Thyroid gland (tissue), 4 donors: ENCODE measurements at regions not wholly inside any gene's neighbourhood (a gene's known extent, or its start where the extent isn't known, plus 50 kb on each side); places are given as distances from the start of the nearest gene placed in this dataset.

Source experiments
- POLR2A ChIP-seq, 2 donors: fragments of 450-650 bp; IDR thresholded peaks; one replicate each; pipeline ENCODE4 v1.6.1; 2017; ENCODE audit warnings: antibody characterized with exemption in 2 of 2, mild to moderate bottlenecking in 2 of 2, moderate library complexity in 1 of 2
- TF ChIP-seq, protein P1 (sequence below), 6 experiments: fragments of 200-600 bp in 3 of 6; fragments of 450-650 bp in 3 of 6; sonication (generic) in 3 of 6; IDR thresholded peaks; one replicate each; pipeline ENCODE4 v1.5.1; 2016 to 2019; ENCODE audit warnings: antibody characterized with exemption in 6 of 6, mild to moderate bottlenecking in 2 of 6, inconsistent platforms in 1 of 6, moderate library complexity in 1 of 6

DNA sequence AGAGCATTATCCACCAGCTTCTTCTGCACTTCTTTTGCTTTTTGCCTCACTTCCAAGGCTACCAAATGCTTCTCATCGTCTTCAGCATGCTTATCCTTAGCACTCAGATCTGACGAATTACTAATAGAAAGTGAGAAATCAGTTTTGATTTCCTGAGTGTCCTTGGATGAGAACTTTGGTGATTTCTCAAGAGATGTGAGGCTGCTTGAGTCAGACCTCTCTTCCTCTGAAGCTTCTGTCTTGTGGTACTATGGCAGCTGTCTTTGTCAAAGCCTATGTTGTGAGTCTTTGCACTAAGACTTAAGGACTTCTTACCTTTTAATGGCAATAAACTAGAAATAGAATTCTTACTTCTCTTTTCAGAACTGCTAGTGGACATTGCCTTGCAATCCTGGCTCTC, 169.9 kb downstream of the CPE start:
- TF ChIP-seq, protein P1, sequence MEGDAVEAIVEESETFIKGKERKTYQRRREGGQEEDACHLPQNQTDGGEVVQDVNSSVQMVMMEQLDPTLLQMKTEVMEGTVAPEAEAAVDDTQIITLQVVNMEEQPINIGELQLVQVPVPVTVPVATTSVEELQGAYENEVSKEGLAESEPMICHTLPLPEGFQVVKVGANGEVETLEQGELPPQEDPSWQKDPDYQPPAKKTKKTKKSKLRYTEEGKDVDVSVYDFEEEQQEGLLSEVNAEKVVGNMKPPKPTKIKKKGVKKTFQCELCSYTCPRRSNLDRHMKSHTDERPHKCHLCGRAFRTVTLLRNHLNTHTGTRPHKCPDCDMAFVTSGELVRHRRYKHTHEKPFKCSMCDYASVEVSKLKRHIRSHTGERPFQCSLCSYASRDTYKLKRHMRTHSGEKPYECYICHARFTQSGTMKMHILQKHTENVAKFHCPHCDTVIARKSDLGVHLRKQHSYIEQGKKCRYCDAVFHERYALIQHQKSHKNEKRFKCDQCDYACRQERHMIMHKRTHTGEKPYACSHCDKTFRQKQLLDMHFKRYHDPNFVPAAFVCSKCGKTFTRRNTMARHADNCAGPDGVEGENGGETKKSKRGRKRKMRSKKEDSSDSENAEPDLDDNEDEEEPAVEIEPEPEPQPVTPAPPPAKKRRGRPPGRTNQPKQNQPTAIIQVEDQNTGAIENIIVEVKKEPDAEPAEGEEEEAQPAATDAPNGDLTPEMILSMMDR (IDR thresholded peaks at IDR 0.05), result no peak
- TF ChIP-seq POLR2A (IDR thresholded peaks at IDR 0.05), result no peak
